K562 (cell line): ENCODE measurements at regions not wholly inside any gene's neighbourhood (a gene's known extent, or its start where the extent isn't known, plus 50 kb on each side); places are given as distances from the start of the nearest gene placed in this dataset.

Experiments used
- ATAC-seq: fragments of 200-7000 bp; cut with Tn5 transposase; 3 replicates; pipeline ENCODE4 v1.9.1; 2020; ENCODE audit warnings: moderate library complexity
- BruUV-seq: library from RNA; stranded (reverse); fragments of 400-500 nt; replicated peaks from 2 replicates; lab custom pipeline; 2021; lab: Mats Ljungman, UMichigan
- CTCF ChIA-PET: fragments of 300-600 bp; formaldehyde crosslinking; extraction: SDS; loops from one replicate; lab custom pipeline; 2021; ENCODE audit warnings: low intra/inter-chr PET ratio; lab: Yijun Ruan, JAX
- POLR2A ChIA-PET: fragments of 300-600, 350-650 bp; sonication (Branson Sonifier 250); formaldehyde crosslinking; extraction: SDS; loops from one replicate; lab custom pipeline; 2021; ENCODE audit warnings: antibody characterized with exemption, inconsistent platforms; lab: Yijun Ruan, JAX
- DNase-seq, 4 experiments: peaks; one replicate each; pipeline versions ENCODE4 v3.0.0 to v3.0.0-alpha.2; 2011 to 2018; ENCODE audit warnings: low spot score in 3 of 4, mixed read lengths in 3 of 4; ENCODE audit errors: extremely low read depth in 1 of 4
- FAIRE-seq: peaks from 2 replicates; lab custom pipeline; 2011; peaks lifted over from hg19 to GRCh38; lab: Jason Lieb, UNC
- H2AFZ ChIP-seq: 2 replicates; pipeline ENCODE4 v1.6.0; 2011; ENCODE audit warnings: low read depth, low read length, control low read depth, inconsistent platforms
- H3K27ac ChIP-seq: fragments of 200-600 bp; 3 replicates; pipeline ENCODE4 v1.8.0; 2011; ENCODE audit warnings: low read depth, mild to moderate bottlenecking, control low read depth, inconsistent platforms, low read length, moderate library complexity, mixed read lengths; ENCODE audit errors: extremely low read depth
- H3K27me3 ChIP-seq, 2 experiments: fragments of 300-600 bp in 1 of 2; 2 replicates in 1 of 2; 3 replicates in 1 of 2; pipeline versions ENCODE4 v1.6.0 to v1.8.0; 2011; ENCODE audit warnings: inconsistent platforms in 2 of 2, low read length in 2 of 2, mild to moderate bottlenecking in 1 of 2, mixed read lengths in 1 of 2, moderate library complexity in 1 of 2; ENCODE audit not compliant: control insufficient read depth in 2 of 2, insufficient read depth in 2 of 2
- H3K36me3 ChIP-seq: fragments of 300-600 bp; 3 replicates; pipeline ENCODE4 v1.8.0; 2011; ENCODE audit warnings: mild to moderate bottlenecking, low read length, inconsistent platforms; ENCODE audit not compliant: control insufficient read depth, insufficient read depth
- H3K4me1 ChIP-seq, 2 experiments: fragments of 200-600 bp in 1 of 2; replicated peaks in 1 of 2; 2 replicates in 1 of 2; 3 replicates in 1 of 2; pipeline versions ENCODE4 v1.5.1 to v1.8.0; 2011; ENCODE audit warnings: inconsistent platforms in 2 of 2, low read length in 2 of 2, mild to moderate bottlenecking in 1 of 2, mixed read lengths in 1 of 2, moderate library complexity in 1 of 2; ENCODE audit not compliant: control insufficient read depth in 2 of 2, insufficient read depth in 2 of 2
- H3K4me2 ChIP-seq: 2 replicates; pipeline ENCODE4 v1.6.1; 2011; ENCODE audit warnings: low read length, control low read depth, inconsistent platforms, mixed read lengths; ENCODE audit not compliant: insufficient read depth
- H3K4me3 ChIP-seq: fragments of 200-600 bp; sonication (generic), shearing (Covaris generic); 2 replicates; pipeline ENCODE4 v1.5.1; 2016; ENCODE audit warnings: control low read depth, inconsistent platforms
- H3K79me2 ChIP-seq: fragments of 200-600 bp; 3 replicates; pipeline ENCODE4 v1.8.0; 2011; ENCODE audit warnings: low read length, inconsistent platforms; ENCODE audit not compliant: control insufficient read depth, insufficient read depth
- H3K9ac ChIP-seq, 2 experiments: 2 replicates each; pipeline versions ENCODE4 v1.6.0 to v1.6.1; 2011; ENCODE audit warnings: low read depth in 2 of 2, low read length in 2 of 2, control low read depth in 1 of 2, inconsistent platforms in 1 of 2, mild to moderate bottlenecking in 1 of 2, mixed read lengths in 1 of 2; ENCODE audit not compliant: insufficient read depth in 1 of 2
- H3K9me1 ChIP-seq: one replicate; pipeline ENCODE4 v1.6.0; 2011; ENCODE audit warnings: inconsistent platforms, mild to moderate bottlenecking, low read length, moderate library complexity; ENCODE audit not compliant: control insufficient read depth, insufficient read depth
- H3K9me3 ChIP-seq: replicated peaks from 2 replicates; pipeline ENCODE4 v1.5.1; 2011; ENCODE audit warnings: low read depth, low read length, inconsistent platforms; ENCODE audit not compliant: control insufficient read depth, insufficient read depth
- H4K20me1 ChIP-seq: replicated peaks from 2 replicates; pipeline ENCODE4 v1.6.1; 2011; ENCODE audit warnings: low read length, inconsistent platforms, mixed read lengths; ENCODE audit not compliant: control insufficient read depth, insufficient read depth
- ARHGAP35 ChIP-seq: fragments of 450-650 bp; IDR thresholded peaks from 2 replicates; pipeline ENCODE4 v1.6.1; 2018; ENCODE audit not compliant: partially characterized antibody
- DLX4 ChIP-seq: fragments of 250-450 bp; sonication (Bioruptor Pico); IDR thresholded peaks from 2 replicates; pipeline ENCODE4 v1.6.1; 2021; ENCODE audit warnings: mild to moderate bottlenecking
- HDAC2 ChIP-seq: fragments of 450-650 bp; IDR thresholded peaks from 2 replicates; pipeline ENCODE4 v1.6.1; 2016; ENCODE audit warnings: mild to moderate bottlenecking
- KDM4B ChIP-seq, 2 experiments: fragments of 450-650 bp in 1 of 2; sonication (generic) in 1 of 2; IDR thresholded peaks; 2 replicates each; pipeline ENCODE4 v1.6.1; 2016 to 2017; ENCODE audit warnings: borderline replicate concordance in 2 of 2, antibody characterized with exemption in 1 of 2, low read depth in 1 of 2, mild to moderate bottlenecking in 1 of 2
- MXI1 ChIP-seq: IDR thresholded peaks from 2 replicates; pipeline ENCODE4 v1.6.1; 2011; ENCODE audit warnings: low read depth, mild to moderate bottlenecking, improper control_type of control experiment, low read length
- NR1H2 ChIP-seq: sonication (generic); formaldehyde crosslinking; IDR thresholded peaks from 2 replicates; pipeline ENCODE4 v1.4.0; 2020; ENCODE audit warnings: mild to moderate bottlenecking, missing genetic modification reagents
- SAFB ChIP-seq: fragments of 200-400 bp; formaldehyde crosslinking; IDR thresholded peaks from 2 replicates; pipeline ENCODE4 v1.6.1; 2017; ENCODE audit warnings: low read depth, low read length, borderline replicate concordance
- SETDB1 ChIP-seq: IDR thresholded peaks from one replicate; pipeline ENCODE4 v1.6.1; 2012; ENCODE audit warnings: low read length, control low read depth, inconsistent platforms
- SOX6 ChIP-seq: fragments of 450-650 bp; IDR thresholded peaks from 2 replicates; pipeline ENCODE4 v1.6.1; 2014; ENCODE audit warnings: mild to moderate bottlenecking
- TAF1 ChIP-seq: IDR thresholded peaks from 2 replicates; pipeline ENCODE4 v1.6.1; 2011; ENCODE audit warnings: mild to moderate bottlenecking, low read length, moderate library complexity; ENCODE audit not compliant: insufficient read depth, control insufficient read depth, severe bottlenecking; ENCODE audit errors: extremely low read depth
- TCF15 ChIP-seq: fragments of 250-450 bp; sonication (Bioruptor Pico); IDR thresholded peaks from 2 replicates; pipeline ENCODE4 v1.8.0; 2022; ENCODE audit warnings: moderate library complexity, mild to moderate bottlenecking, inconsistent platforms
- TCF3 ChIP-seq: sonication (generic); formaldehyde crosslinking; IDR thresholded peaks from 2 replicates; pipeline ENCODE4 v1.4.0; 2020; ENCODE audit warnings: mild to moderate bottlenecking, missing genetic modification reagents
- ZBTB11 ChIP-seq, 3 experiments: fragments of 200-800 bp in 1 of 3; fragments of 250-450 bp in 1 of 3; fragments of 450-650 bp in 1 of 3; sonication (Bioruptor Pico) in 1 of 3; sonication (Bioruptor generic) in 1 of 3; formaldehyde crosslinking in 1 of 3; IDR thresholded peaks; 2 replicates each; pipeline versions ENCODE4 v1.6.1 to v1.8.0; 2016 to 2022; ENCODE audit warnings: mild to moderate bottlenecking in 2 of 3, missing genetic modification characterization in 2 of 3, missing compliant biosample characterization in 1 of 3, moderate library complexity in 1 of 3
- ZFP30 ChIP-seq: fragments of 250-450 bp; sonication (Bioruptor Pico); IDR thresholded peaks from 2 replicates; pipeline ENCODE4 v1.8.0; 2022; ENCODE audit warnings: moderate library complexity, mild to moderate bottlenecking, inconsistent platforms, borderline replicate concordance
- ZKSCAN8 ChIP-seq: fragments of 200-800 bp; sonication (Bioruptor generic); IDR thresholded peaks from 2 replicates; pipeline ENCODE4 v1.6.1; 2016; ENCODE audit warnings: missing genetic modification characterization, missing compliant biosample characterization
- ZNF232 ChIP-seq: sonication (generic); formaldehyde crosslinking; IDR thresholded peaks from 2 replicates; pipeline ENCODE4 v1.8.0; 2022; ENCODE audit warnings: mild to moderate bottlenecking, missing genetic modification reagents
- ZNF274 ChIP-seq: IDR thresholded peaks from 2 replicates; pipeline ENCODE4 v1.6.1; 2011; ENCODE audit warnings: low read depth, mild to moderate bottlenecking, low read length, moderate library complexity, borderline replicate concordance
- ZNF707 ChIP-seq: fragments of 250-450 bp; sonication (Bioruptor Pico); conservative IDR thresholded peaks from 2 replicates; pipeline ENCODE4 v1.8.0; 2022; ENCODE audit warnings: inconsistent platforms, mild to moderate bottlenecking, moderate library complexity
- ZNF778 ChIP-seq: fragments of 450-650 bp; formaldehyde crosslinking; IDR thresholded peaks from 2 replicates; pipeline ENCODE4 v1.4.0; 2020; ENCODE audit warnings: mild to moderate bottlenecking, moderate library complexity
- WGBS: fragments of 100-300 bp; shearing (Covaris generic); methylation state at CpG from one replicate; pipeline ENCODE4 v1.1.6; 2016; ENCODE audit warnings: low coverage, mixed read lengths; ENCODE audit not compliant: insufficient coverage; ENCODE audit errors: missing lambda C conversion rate; 5-methylcytosine and 5-hydroxymethylcytosine counted together
- in situ Hi-C: fragments of 300-500 bp; cut with MboI; formaldehyde crosslinking; loops from 4 replicates; pipeline ENCODE4 v1.15.0; 2018; ENCODE audit warnings: inconsistent platforms, mixed read lengths
- intact Hi-C: fragments of 100-400 bp; cut with micrococcal nuclease; formaldehyde crosslinking; loops from 2 replicates; pipeline ENCODE4 v1.14.2; 2022

- TF ChIP-seq KDM4B (IDR thresholded peaks at IDR 0.05; ENCODE audit: borderline replicate concordance in 2 of 2, low read depth in 1 of 2), result no peak
- TF ChIP-seq SAFB, result no peak
- TF ChIP-seq TCF15, result no peak
- TF ChIP-seq ZNF778 (CRISPR knock-in tag), result no peak
- no peak for TF ChIP-seq ZNF274
- no peak for TF ChIP-seq HDAC2
- no peak for TF ChIP-seq TAF1
- no peak for TF ChIP-seq ZFP30 (CRISPR knock-in tag)
- no peak for TF ChIP-seq ARHGAP35
- no peak for TF ChIP-seq MXI1
- no peak for TF ChIP-seq NR1H2 (CRISPR knock-in tag)
- no peak for TF ChIP-seq DLX4 (CRISPR knock-in tag)
Observed at GRCh38 chr2:226637383-226637782, 162.2 kb downstream of the IRS1 start (continued).

- BruUV-seq, result no TSS peak
- no peak for TF ChIP-seq ZBTB11 (CRISPR knock-in tag; IDR thresholded peaks at IDR 0.05)
- no peak for TF ChIP-seq ZNF232 (CRISPR knock-in tag)
- TF ChIP-seq SETDB1, result no peak
- TF ChIP-seq ZKSCAN8 (CRISPR knock-in tag), result no peak
- TF ChIP-seq SOX6, result no peak
- TF ChIP-seq ZNF707 (CRISPR knock-in tag), result no peak
- no peak for TF ChIP-seq TCF3
- H3K4me3 ChIP-seq, result no peak overlapping the region
- no peaks in the 10 kb centered on the region for H3K9me3 ChIP-seq
- H3K4me1 ChIP-seq, result no peaks in the 10 kb centered on the region
- no peak overlapping the region for H3K27ac ChIP-seq
- WGBS, result 24% methylated on average over 2 of the region's 2 CpGs
- H4K20me1 ChIP-seq, result no peaks in the 10 kb centered on the region
- POLR2A ChIA-PET, result no interaction called here
- CTCF ChIA-PET, result no interaction called here
- H3K9ac ChIP-seq, result no peak overlapping the region
- H3K27me3 ChIP-seq, result no peaks in the 10 kb centered on the region
- intact Hi-C loops (no loop called here), in situ Hi-C loops (no loop called here)
- FAIRE-seq (no peak), ATAC-seq (no peak), DNase-seq (no peak)
- no peak overlapping the region for H3K4me2 ChIP-seq
- no peak overlapping the region for H2AFZ ChIP-seq
- H3K9me1 ChIP-seq, result no peaks in the 10 kb centered on the region
- H3K79me2 ChIP-seq, result no peaks in the 10 kb centered on the region
- no peaks in the 10 kb centered on the region for H3K36me3 ChIP-seq
Observed at GRCh38 chr2:226636586-226636985, 163.0 kb downstream of the IRS1 start.
